Ishikawa (cell line): ENCODE measurements at regions not wholly inside any gene's neighbourhood (a gene's known extent, or its start where the extent isn't known, plus 50 kb on each side); places are given as distances from the start of the nearest gene placed in this dataset.

Source experiments
- CEBPB ChIP-seq: IDR thresholded peaks from 2 replicates; pipeline ENCODE4 v1.6.1; 2012
- CREB1 ChIP-seq: IDR thresholded peaks from 2 replicates; pipeline ENCODE4 v1.6.1; 2012; ENCODE audit warnings: low read depth
- EGR1 ChIP-seq: IDR thresholded peaks from 2 replicates; pipeline ENCODE4 v1.6.1; 2012
- EP300 ChIP-seq: IDR thresholded peaks from 2 replicates; pipeline ENCODE4 v1.6.1; 2012; ENCODE audit warnings: borderline replicate concordance
- FOXM1 ChIP-seq: IDR thresholded peaks from 2 replicates; pipeline ENCODE4 v1.6.1; 2012; ENCODE audit warnings: low read depth, borderline replicate concordance
- MAX ChIP-seq: IDR thresholded peaks from 2 replicates; pipeline ENCODE4 v1.6.1; 2012
- NFIC ChIP-seq: IDR thresholded peaks from 2 replicates; pipeline ENCODE4 v1.6.1; 2012
- RAD21 ChIP-seq: IDR thresholded peaks from 2 replicates; pipeline ENCODE4 v1.6.1; 2012; ENCODE audit warnings: low read depth
- REST ChIP-seq: IDR thresholded peaks from 2 replicates; pipeline ENCODE4 v1.6.1; 2012; ENCODE audit warnings: low read depth, mild to moderate bottlenecking
- TAF1 ChIP-seq: IDR thresholded peaks from 2 replicates; pipeline ENCODE4 v1.6.1; 2012; ENCODE audit warnings: low read depth, mild to moderate bottlenecking
- TCF12 ChIP-seq: IDR thresholded peaks from 2 replicates; pipeline ENCODE4 v1.6.1; 2012; ENCODE audit warnings: low read depth
- TEAD4 ChIP-seq: IDR thresholded peaks from 2 replicates; pipeline ENCODE4 v1.6.1; 2012
- USF1 ChIP-seq: IDR thresholded peaks from 2 replicates; pipeline ENCODE4 v1.6.1; 2012
- YY1 ChIP-seq: IDR thresholded peaks from 2 replicates; pipeline ENCODE4 v1.6.1; 2012; ENCODE audit warnings: low read depth
- ZBTB7A ChIP-seq: IDR thresholded peaks from 2 replicates; pipeline ENCODE4 v1.6.1; 2012; ENCODE audit warnings: low read depth

GRCh38 chr6:76814496-76815458 lies 648.5 kb downstream of the HTR1B start:
- TF ChIP-seq RAD21 (no peak), TCF12 (no peak), TEAD4 (no peak), CREB1 (no peak)

- TF ChIP-seq MAX (no peak), USF1 (no peak), NFIC (no peak), EP300 (no peak), FOXM1 (no peak), CREB1 (no peak), TCF12 (no peak), TAF1 (no peak), YY1 (no peak), REST (no peak), ZBTB7A (no peak), EGR1 (no peak), TEAD4 (no peak), CEBPB (no peak), RAD21 (no peak)
These were observed 653.0 kb downstream of the HTR1B start for GRCh38 chr6:76810286-76810685.

GRCh38 chr6:76803038-76803580 lies 660.2 kb downstream of the HTR1B start:
- TF ChIP-seq USF1: no peak
- no peak for TF ChIP-seq MAX
- TF ChIP-seq CREB1: no peak
- no peak for TF ChIP-seq TAF1
- no peak for TF ChIP-seq EP300
- no peak for TF ChIP-seq YY1
- TF ChIP-seq TCF12: no peak
- no peak for TF ChIP-seq EGR1

- TF ChIP-seq EP300: no peak
- TF ChIP-seq REST: no peak
- TF ChIP-seq ZBTB7A: no peak
- no peak for TF ChIP-seq YY1
- TF ChIP-seq CEBPB: no peak
- no peak for TF ChIP-seq TAF1
- no peak for TF ChIP-seq USF1
- TF ChIP-seq NFIC: no peak
- no peak for TF ChIP-seq TCF12
- no peak for TF ChIP-seq EGR1
- no peak for TF ChIP-seq TEAD4
- TF ChIP-seq FOXM1: no peak
- TF ChIP-seq RAD21: no peak
- no peak for TF ChIP-seq CREB1
- TF ChIP-seq MAX: no peak
These were observed 670.9 kb downstream of the HTR1B start for GRCh38 chr6:76792394-76792793.

GRCh38 chr6:76790881-76791280 lies 672.4 kb downstream of the HTR1B start:
- no peak for TF ChIP-seq ZBTB7A
- TF ChIP-seq CEBPB: no peak
- no peak for TF ChIP-seq FOXM1
- TF ChIP-seq RAD21: no peak
- no peak for TF ChIP-seq TAF1
- no peak for TF ChIP-seq YY1
- TF ChIP-seq CREB1: no peak
- no peak for TF ChIP-seq REST
- no peak for TF ChIP-seq TCF12
- no peak for TF ChIP-seq MAX
- no peak for TF ChIP-seq TEAD4
